HCT116 (cell line): ENCODE measurements at regions not wholly inside any gene's neighbourhood (a gene's known extent, or its start where the extent isn't known, plus 50 kb on each side); places are given as distances from the start of the nearest gene placed in this dataset.

Experiments used
- EGR1 ChIP-seq: IDR thresholded peaks from 2 replicates; pipeline ENCODE4 v1.6.1; 2012; ENCODE audit warnings: low read depth
- EZH2 ChIP-seq: fragments of 200-600 bp; sonication (generic); IDR thresholded peaks from 2 replicates; pipeline ENCODE4 v1.6.1; 2017; ENCODE audit warnings: antibody characterized with exemption, mixed run types
- EZH2phosphoT487 ChIP-seq: fragments of 200-600 bp; IDR thresholded peaks from 2 replicates; pipeline ENCODE4 v1.6.1; 2018; ENCODE audit warnings: antibody characterized with exemption, borderline replicate concordance
- TF ChIP-seq, protein P1 (sequence below), 3 experiments: fragments of 200-600 bp in 1 of 3; sonication (generic) in 1 of 3; IDR thresholded peaks in 2 of 3; conservative IDR thresholded peaks in 1 of 3; 2 replicates each; pipeline ENCODE4 v1.5.1; 2012 to 2017; ENCODE audit warnings: low read depth in 2 of 3, low read length in 2 of 3, antibody characterized with exemption in 1 of 3, borderline replicate concordance in 1 of 3, control low read depth in 1 of 3, mild to moderate bottlenecking in 1 of 3, mixed read lengths in 1 of 3, mixed run types in 1 of 3, moderate library complexity in 1 of 3; ENCODE audit not compliant: insufficient read depth in 1 of 3

DNA sequence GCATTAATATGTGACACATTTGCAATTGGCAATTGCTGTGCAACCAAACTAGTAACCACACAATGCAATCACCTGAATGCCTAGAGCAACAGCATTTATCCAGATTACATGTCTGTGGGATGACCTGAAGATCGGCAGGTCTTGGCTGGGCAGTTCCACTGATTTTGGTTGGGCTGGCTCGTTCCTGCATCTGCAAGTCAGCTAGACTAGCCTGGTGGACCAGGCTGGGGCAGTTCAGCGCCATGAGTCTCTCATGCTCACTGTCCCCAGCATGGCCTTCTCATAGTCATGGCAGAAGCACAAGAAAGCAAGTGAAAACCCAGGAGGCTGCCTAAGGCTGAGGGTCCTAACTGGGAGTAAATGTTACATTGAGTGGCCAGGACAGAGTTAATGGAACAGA, 229.1 kb upstream of the TSHZ3 start:
- TF ChIP-seq EGR1, result no peak
- TF ChIP-seq, protein P1, sequence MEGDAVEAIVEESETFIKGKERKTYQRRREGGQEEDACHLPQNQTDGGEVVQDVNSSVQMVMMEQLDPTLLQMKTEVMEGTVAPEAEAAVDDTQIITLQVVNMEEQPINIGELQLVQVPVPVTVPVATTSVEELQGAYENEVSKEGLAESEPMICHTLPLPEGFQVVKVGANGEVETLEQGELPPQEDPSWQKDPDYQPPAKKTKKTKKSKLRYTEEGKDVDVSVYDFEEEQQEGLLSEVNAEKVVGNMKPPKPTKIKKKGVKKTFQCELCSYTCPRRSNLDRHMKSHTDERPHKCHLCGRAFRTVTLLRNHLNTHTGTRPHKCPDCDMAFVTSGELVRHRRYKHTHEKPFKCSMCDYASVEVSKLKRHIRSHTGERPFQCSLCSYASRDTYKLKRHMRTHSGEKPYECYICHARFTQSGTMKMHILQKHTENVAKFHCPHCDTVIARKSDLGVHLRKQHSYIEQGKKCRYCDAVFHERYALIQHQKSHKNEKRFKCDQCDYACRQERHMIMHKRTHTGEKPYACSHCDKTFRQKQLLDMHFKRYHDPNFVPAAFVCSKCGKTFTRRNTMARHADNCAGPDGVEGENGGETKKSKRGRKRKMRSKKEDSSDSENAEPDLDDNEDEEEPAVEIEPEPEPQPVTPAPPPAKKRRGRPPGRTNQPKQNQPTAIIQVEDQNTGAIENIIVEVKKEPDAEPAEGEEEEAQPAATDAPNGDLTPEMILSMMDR (IDR thresholded peaks at IDR 0.05 in 2 of 3, conservative IDR thresholded peaks at IDR 0.05 in 1 of 3; ENCODE audit: borderline replicate concordance in 1 of 3, insufficient read depth in 1 of 3, low read depth in 2 of 3, low read length in 2 of 3), result no peak
- TF ChIP-seq EZH2, result no peak
- no peak for TF ChIP-seq EZH2phosphoT487
